Rectal smooth muscle tissue (tissue), 1 donor: ENCODE measurements at regions not wholly inside any gene's neighbourhood (a gene's known extent, or its start where the extent isn't known, plus 50 kb on each side); places are given as distances from the start of the nearest gene placed in this dataset.

ENCODE experiments used
- H3K27ac ChIP-seq: one replicate; pipeline ENCODE4 v1.7.0; 2013; ENCODE audit warnings: low read depth, low read length, inconsistent platforms
- H3K27me3 ChIP-seq: one replicate; pipeline ENCODE4 v1.7.0; 2013; ENCODE audit warnings: low read length; ENCODE audit not compliant: control insufficient read depth, insufficient read depth
- H3K36me3 ChIP-seq: one replicate; pipeline ENCODE4 v1.7.0; 2013; ENCODE audit warnings: low read length; ENCODE audit not compliant: control insufficient read depth, insufficient read depth
- H3K4me1 ChIP-seq: one replicate; pipeline ENCODE4 v1.7.0; 2013; ENCODE audit warnings: low read length; ENCODE audit not compliant: control insufficient read depth, insufficient read depth
- H3K4me3 ChIP-seq: one replicate; pipeline ENCODE4 v1.7.0; 2013; ENCODE audit warnings: low read length
- H3K9ac ChIP-seq: one replicate; pipeline ENCODE4 v1.7.0; 2013; ENCODE audit warnings: low read length

DNA sequence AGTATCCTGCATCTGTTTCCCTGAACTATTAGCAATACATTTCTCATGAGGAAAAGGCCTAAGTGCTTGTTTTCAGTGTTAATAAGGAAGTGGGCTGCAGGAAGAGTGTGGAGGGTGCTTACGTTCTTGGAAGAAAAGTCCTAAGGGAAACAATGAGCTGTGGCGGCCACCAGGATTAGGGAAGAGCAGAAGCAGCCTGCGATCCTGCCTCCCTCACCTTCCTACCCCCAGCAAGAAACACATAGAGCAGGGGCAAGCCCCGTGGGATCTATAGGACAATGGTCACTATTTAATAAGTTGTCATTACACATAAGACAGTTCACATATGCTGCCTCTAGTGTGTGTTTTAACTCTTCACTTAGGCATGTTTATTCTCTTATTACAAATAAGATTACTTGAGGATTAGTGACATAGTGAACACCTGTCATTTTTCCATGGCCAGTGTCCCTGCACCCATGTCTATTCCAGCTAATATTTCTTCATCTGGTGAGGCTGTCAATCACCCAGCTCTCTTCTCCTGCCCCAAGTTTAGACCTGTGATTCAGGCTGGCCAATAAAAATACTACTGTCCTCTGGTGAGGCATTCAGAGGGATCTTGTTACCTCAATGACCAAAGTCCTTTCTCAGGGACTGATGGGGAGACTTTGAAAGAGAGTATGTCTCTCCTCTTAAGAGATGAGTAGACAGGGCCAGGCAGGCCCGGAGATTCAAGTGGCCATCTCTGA lies 510.9 kb upstream of the CELF4 start:
- no peaks in the 10 kb centered on the region for H3K27me3 ChIP-seq
- no peaks in the 10 kb centered on the region for H3K36me3 ChIP-seq
- H3K4me3 ChIP-seq = no peak overlapping the region
- no peak overlapping the region for H3K9ac ChIP-seq
- H3K27ac ChIP-seq = no peak overlapping the region
- H3K4me1 ChIP-seq = no peaks in the 10 kb centered on the region

DNA sequence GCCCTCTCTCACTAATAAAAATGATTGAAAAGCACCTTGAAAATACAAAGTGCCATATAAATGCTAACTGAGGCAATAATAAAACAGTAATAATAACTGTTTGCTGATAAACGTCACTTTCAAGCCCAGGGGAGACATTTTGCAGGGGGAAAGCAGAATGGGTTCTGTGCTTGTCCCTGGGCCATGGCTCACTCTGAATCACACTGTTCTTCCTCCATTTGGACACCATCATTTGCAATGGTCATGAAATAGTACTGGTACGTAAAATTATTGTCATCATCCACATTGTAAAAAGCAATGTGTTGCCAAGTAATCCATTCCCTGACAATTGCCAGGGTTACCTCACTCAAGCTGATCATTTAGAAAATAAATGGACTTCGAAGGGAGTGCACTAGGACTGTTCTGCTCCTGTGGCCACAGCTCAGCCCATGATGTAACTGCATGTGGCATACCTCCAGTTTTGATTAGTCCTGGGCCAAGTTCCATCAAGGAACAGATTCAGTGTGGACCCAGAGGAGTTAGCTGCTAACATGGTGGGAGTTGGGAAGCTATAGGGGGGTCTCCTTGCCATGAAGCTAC lies 508.8 kb upstream of the CELF4 start:
- H3K9ac ChIP-seq = no peak overlapping the region
- no peak overlapping the region for H3K4me3 ChIP-seq
- no peaks in the 10 kb centered on the region for H3K36me3 ChIP-seq
- no peaks in the 10 kb centered on the region for H3K4me1 ChIP-seq
- no peak overlapping the region for H3K27ac ChIP-seq
- no peaks in the 10 kb centered on the region for H3K27me3 ChIP-seq

DNA sequence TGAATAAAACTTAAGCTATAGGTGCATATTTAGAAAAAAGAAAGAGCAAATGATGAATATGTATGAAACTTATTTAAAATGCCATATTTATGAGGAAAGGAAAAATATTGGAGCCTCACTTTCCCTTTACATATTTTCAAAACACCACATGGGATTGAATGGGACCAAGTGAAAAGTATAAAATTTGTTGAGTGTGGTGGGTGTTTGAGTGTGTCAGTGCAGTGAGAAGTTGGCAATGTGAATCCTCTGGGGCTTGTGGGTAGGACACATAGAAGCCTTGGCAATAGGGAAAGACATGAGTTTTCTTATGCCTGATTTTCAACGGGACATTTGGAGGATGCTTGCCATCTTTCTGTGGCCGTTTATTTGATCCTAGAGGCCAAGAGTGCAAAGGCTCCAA lies 502.2 kb upstream of the CELF4 start:
- H3K27ac ChIP-seq = no peak overlapping the region
- no peak overlapping the region for H3K9ac ChIP-seq

DNA sequence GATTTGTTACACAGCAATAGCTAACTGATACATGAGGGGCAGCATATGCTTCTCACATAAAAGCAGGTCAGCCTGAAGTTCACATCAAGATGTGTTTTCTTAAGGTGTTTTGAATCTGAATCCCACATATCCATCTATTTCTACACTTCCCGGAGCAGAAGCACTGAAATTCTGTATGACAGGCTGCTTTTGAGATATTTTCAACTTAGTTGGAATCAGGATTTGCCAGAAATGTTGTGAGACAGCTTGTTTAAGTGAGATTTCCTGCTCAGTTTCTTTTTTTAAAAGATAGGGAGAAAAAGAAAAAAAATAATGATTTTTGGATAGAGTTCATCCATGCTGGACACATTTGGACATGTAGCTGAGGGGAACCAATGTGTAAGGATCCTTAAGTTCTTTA lies 501.5 kb upstream of the CELF4 start:
- Histone ChIP-seq H3K36me3 (no peaks in the 10 kb centered on the region), H3K4me3 (no peak overlapping the region), H3K4me1 (no peaks in the 10 kb centered on the region), H3K27me3 (no peaks in the 10 kb centered on the region), H3K27ac (no peak overlapping the region), H3K9ac (no peak overlapping the region)

More for the DNA sequence above, 502.2 kb upstream of the CELF4 start:
- Histone ChIP-seq H3K4me3 (no peak overlapping the region), H3K36me3 (no peaks in the 10 kb centered on the region), H3K4me1 (no peaks in the 10 kb centered on the region), H3K27me3 (no peaks in the 10 kb centered on the region)

DNA sequence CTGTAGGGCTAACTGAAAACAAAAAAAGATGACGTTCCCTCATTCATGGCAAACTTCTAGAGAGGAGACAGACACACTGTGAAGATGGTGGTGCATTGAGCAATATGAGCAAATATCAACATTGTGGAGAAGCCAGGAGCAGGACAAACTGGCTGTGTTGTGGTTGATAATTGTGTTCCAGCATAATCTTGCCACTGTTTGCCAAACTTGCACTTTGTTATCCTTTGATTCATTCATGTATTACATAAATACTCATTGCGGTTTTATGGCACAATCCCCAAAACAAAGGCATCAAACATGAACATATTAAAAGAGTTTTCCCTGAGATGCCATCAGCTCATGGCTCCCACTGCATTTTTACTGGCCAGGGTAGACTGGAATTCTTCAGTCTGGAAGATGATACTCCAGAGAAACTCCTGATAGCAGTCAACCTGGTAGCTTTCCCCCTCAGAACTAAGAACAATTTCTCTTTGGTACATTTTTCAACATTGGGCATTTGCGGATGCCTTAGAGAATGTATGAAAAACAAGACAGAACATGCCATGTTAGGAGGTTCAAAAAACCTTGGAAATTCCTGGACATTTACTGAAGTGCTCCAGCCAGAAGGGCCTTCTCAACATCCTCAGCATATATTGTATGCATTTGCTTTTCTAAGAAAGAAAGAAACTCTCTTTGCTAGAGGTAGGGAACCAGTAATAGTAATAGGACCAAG lies 487.4 kb upstream of the CELF4 start:
- Histone ChIP-seq H3K4me3 (no peak overlapping the region), H3K9ac (no peak overlapping the region), H3K27me3 (no peaks in the 10 kb centered on the region), H3K27ac (no peak overlapping the region), H3K4me1 (no peaks in the 10 kb centered on the region), H3K36me3 (no peaks in the 10 kb centered on the region)

DNA sequence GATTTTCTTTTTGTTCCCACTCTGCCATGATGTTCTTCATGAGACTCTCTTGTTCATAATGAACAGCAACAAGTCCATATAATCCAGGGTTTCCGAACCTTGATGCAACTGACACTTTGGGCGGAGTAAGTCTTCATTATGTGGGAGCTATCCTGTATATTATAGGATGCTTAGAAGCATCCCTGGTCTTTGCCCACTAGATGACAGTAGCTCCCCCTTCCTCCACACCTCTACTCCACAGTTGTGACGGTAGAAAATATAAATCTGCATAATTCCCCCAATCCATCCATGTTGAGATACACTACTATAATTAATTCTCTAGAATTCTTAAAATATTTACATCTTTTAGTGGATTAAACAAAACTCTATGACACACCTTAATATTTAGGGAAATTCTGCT lies 482.2 kb upstream of the CELF4 start:
- no peaks in the 10 kb centered on the region for H3K27me3 ChIP-seq
- no peaks in the 10 kb centered on the region for H3K36me3 ChIP-seq
- no peak overlapping the region for H3K9ac ChIP-seq
- no peak overlapping the region for H3K27ac ChIP-seq
- no peaks in the 10 kb centered on the region for H3K4me1 ChIP-seq
- H3K4me3 ChIP-seq = no peak overlapping the region

DNA sequence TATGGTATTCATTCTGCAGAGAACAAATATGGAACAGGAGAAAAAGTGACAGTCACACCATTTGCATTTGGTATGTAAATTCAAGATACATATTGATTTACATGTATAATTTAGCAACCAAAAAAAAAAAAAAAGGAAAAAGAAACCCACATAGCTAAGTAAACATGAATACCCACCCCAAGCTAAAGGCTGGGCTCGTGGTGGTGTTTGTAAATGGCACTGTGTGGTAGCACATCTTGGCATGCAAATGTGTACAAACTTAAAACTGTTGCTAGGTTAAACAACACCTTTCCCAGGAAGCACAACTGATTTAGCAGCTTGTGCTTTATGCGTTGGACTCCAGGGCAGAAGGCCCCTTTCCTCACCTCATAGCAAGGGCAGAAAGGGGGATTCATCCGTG lies 481.1 kb upstream of the CELF4 start:
- Histone ChIP-seq H3K4me3 (no peak overlapping the region), H3K9ac (no peak overlapping the region), H3K4me1 (no peaks in the 10 kb centered on the region), H3K27ac (no peak overlapping the region), H3K36me3 (no peaks in the 10 kb centered on the region), H3K27me3 (no peaks in the 10 kb centered on the region)

DNA sequence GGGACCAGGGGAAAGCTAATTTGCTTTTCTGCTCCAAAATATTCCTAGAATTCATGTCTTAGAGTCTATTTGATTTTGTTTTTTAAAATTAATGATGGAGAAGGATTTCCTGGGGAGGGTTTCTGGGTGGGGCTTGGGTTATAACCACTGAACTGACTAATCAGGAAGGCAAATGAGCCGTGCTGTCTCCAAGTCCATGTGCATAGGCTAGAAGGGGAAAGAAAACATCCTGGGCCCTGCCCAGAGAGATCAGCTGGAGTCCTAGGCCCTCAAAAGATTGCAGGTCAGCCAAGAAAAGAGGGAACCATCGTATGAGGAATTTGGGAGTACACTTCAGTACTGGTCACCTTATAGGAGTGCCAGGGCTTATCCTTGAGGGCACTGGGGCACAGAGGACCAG lies 480.2 kb upstream of the CELF4 start:
- Histone ChIP-seq H3K27ac (no peak overlapping the region), H3K9ac (no peak overlapping the region), H3K27me3 (no peaks in the 10 kb centered on the region)

DNA sequence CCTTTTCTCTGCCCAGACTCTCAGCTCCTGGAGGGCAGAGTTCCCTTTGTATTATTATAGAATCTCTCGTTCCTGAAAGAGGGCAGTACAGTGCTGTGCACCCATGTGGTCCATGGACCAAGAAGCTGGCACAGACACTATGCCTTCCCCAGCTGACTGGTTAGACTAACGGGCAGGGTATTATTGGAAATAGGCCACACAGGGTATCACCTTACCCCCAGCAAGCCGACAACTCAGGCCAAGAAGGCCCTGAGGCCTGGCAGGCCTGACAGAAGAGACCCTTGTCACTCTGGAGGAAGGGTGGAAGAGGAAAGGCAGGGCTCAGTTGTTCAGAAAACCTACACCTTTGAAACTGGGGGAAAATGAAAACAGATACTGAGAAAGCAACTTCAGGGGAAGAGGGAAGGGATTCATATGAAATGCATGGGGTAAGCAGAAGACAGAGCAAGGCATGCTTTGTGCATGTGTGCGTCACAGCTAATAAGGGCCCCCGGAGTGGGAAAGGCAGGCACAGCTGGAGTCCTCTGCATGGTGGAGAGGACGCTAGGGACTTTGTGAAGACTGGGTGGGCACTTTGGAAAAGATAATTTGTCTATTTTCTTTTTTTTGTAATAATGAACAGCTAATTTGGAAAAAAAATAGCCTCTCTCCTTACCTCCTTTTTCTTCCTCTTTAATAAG lies 476.8 kb upstream of the CELF4 start:
- H3K27ac ChIP-seq = no peak overlapping the region
- H3K9ac ChIP-seq = no peak overlapping the region
- no peak overlapping the region for H3K4me3 ChIP-seq
- H3K27me3 ChIP-seq = no peaks in the 10 kb centered on the region
- H3K4me1 ChIP-seq = no peaks in the 10 kb centered on the region
- H3K36me3 ChIP-seq = no peaks in the 10 kb centered on the region

More for the DNA sequence above, 480.2 kb upstream of the CELF4 start:
- Histone ChIP-seq H3K4me3 (no peak overlapping the region), H3K36me3 (no peaks in the 10 kb centered on the region), H3K4me1 (no peaks in the 10 kb centered on the region)

DNA sequence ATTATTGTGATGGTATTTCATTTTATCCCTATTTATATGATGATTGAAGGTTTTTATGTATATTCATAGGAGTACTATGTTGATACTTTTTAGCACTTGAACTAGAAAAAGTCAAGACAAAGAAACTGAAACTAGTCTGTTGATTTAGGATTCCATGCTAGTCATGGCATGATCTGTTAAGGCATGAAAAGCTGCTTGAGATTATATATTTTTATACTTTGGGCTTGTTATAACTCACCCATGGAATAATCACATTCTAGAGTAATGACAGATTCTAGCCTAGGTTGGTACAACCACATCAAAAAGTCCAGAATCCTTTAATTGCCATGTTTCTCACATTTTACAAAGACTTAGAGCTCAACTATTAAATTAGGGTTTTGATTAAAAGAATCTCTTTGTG lies 472.6 kb upstream of the CELF4 start:
- no peaks in the 10 kb centered on the region for H3K27me3 ChIP-seq
- H3K9ac ChIP-seq = no peak overlapping the region
- no peak overlapping the region for H3K4me3 ChIP-seq
- H3K27ac ChIP-seq = no peak overlapping the region
- H3K4me1 ChIP-seq = no peaks in the 10 kb centered on the region
- no peaks in the 10 kb centered on the region for H3K36me3 ChIP-seq

DNA sequence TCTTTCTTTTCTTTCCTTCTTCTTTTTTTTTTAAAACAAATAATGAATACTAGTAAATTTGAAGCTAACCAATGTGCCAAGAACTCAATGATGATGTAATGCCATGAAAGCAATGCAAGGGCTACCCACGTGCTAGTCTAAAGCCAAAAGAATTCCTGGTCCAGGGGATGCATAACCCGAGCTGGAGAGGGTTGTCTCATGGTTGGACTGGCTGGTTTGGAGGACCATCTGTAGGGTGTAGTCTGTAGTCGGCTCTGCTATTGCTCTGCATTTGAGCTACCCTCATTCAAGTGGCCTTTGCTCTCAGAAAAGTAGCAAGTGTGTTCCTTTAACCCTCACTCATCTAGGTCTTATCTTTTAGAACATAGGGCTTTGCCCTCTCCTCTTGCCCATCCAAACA lies 469.6 kb upstream of the CELF4 start:
- no peaks in the 10 kb centered on the region for H3K4me1 ChIP-seq
- no peak overlapping the region for H3K9ac ChIP-seq
- H3K27me3 ChIP-seq = no peaks in the 10 kb centered on the region
- no peak overlapping the region for H3K27ac ChIP-seq
- H3K36me3 ChIP-seq = no peaks in the 10 kb centered on the region
- no peak overlapping the region for H3K4me3 ChIP-seq

DNA sequence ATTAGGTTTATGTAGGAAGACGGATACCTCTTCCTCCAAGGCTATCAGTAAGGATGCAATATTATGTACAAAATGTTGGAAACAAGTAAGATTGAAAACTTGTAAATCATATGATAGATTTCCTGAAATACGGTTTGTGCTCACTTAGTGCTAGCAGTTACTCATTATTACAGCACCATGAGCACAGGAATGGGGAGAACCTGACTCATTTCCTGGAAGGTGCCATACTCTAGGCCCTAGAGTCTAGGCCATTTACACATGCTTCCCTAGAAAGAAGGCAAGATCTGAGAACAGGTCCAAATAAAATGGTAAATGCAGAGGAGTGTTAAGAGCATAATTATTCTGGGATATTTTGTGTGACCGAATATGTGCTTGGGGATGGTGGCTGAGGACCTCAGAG lies 467.7 kb upstream of the CELF4 start:
- Histone ChIP-seq H3K27ac (no peak overlapping the region), H3K27me3 (no peaks in the 10 kb centered on the region), H3K9ac (no peak overlapping the region), H3K36me3 (no peaks in the 10 kb centered on the region), H3K4me1 (no peaks in the 10 kb centered on the region), H3K4me3 (no peak overlapping the region)
